H1 (cell line): ENCODE measurements at regions not wholly inside any gene's neighbourhood (a gene's known extent, or its start where the extent isn't known, plus 50 kb on each side); places are given as distances from the start of the nearest gene placed in this dataset.

Experiments
- CTCF ChIA-PET: fragments of 300-600 bp; sonication (Branson Sonifier 250); formaldehyde crosslinking; loops from one replicate; lab custom pipeline; 2021; ENCODE audit not compliant: partially characterized antibody; lab: Charles Lee
- POLR2A ChIA-PET: fragments of 300-600 bp; sonication (Branson Sonifier 250); formaldehyde crosslinking; loops from one replicate; lab custom pipeline; 2021; ENCODE audit warnings: inconsistent platforms; ENCODE audit not compliant: partially characterized antibody; lab: Charles Lee
- DNase-seq, 2 experiments: peaks; one replicate each; pipeline versions ENCODE4 v3.0.0 to v3.0.0-alpha.2; 2010 to 2022; ENCODE audit warnings: low spot score in 2 of 2, low read depth in 1 of 2, mixed read lengths in 1 of 2
- FAIRE-seq: peaks from 2 replicates; lab custom pipeline; 2011; peaks lifted over from hg19 to GRCh38; lab: Jason Lieb, UNC
- H2AFZ ChIP-seq: 2 replicates; pipeline ENCODE4 v1.8.1; 2012; ENCODE audit warnings: low read length, inconsistent platforms
- H2AK5ac ChIP-seq: 2 replicates; pipeline ENCODE4 v1.6.1; 2013; ENCODE audit warnings: low read depth, low read length
- H2BK120ac ChIP-seq: replicated peaks from 2 replicates; pipeline ENCODE3; 2013; ENCODE audit warnings: low read depth, low read length, inconsistent platforms
- H2BK12ac ChIP-seq: 2 replicates; pipeline ENCODE4 v1.6.1; 2013; ENCODE audit warnings: low read depth, low read length
- H2BK15ac ChIP-seq: 2 replicates; pipeline ENCODE4 v1.6.1; 2013; ENCODE audit warnings: low read length
- H2BK20ac ChIP-seq: 2 replicates; pipeline ENCODE4 v1.6.1; 2013; ENCODE audit warnings: low read length
- H2BK5ac ChIP-seq: 2 replicates; pipeline ENCODE4 v1.6.1; 2013; ENCODE audit warnings: low read depth, low read length
- H3K14ac ChIP-seq: 2 replicates; pipeline ENCODE4 v1.6.1; 2013; ENCODE audit warnings: inconsistent platforms; ENCODE audit not compliant: insufficient read length
- H3K18ac ChIP-seq: 2 replicates; pipeline ENCODE4 v1.6.1; 2013; ENCODE audit warnings: low read length; ENCODE audit errors: extremely low read depth
- H3K23ac ChIP-seq: 2 replicates; pipeline ENCODE4 v1.6.1; 2013; ENCODE audit warnings: inconsistent platforms; ENCODE audit not compliant: insufficient read length
- H3K23me2 ChIP-seq: 2 replicates; pipeline ENCODE4 v1.6.1; 2013; ENCODE audit warnings: low read depth, low read length
- H3K27ac ChIP-seq: 2 replicates; pipeline ENCODE4 v1.6.1; 2011; ENCODE audit warnings: low read depth, low read length, inconsistent platforms
- H3K27me3 ChIP-seq, 4 experiments: replicated peaks in 1 of 4; 1 replicate in 1 of 4; 2 replicates in 3 of 4; pipeline versions ENCODE4 v1.6.1 to v1.8.1; 2011 to 2013; ENCODE audit warnings: low read length in 3 of 4, mild to moderate bottlenecking in 3 of 4, inconsistent platforms in 2 of 4, mixed read lengths in 2 of 4, moderate library complexity in 1 of 4; ENCODE audit not compliant: control insufficient read depth in 3 of 4, insufficient read depth in 3 of 4; ENCODE audit errors: extremely low read depth in 1 of 4
- H3K36me3 ChIP-seq, 4 experiments: 2 replicates each; pipeline versions ENCODE4 v1.6.1 to v1.8.1; 2011 to 2013; ENCODE audit warnings: mild to moderate bottlenecking in 4 of 4, low read length in 3 of 4, moderate library complexity in 2 of 4, control low read depth in 1 of 4, inconsistent platforms in 1 of 4; ENCODE audit not compliant: insufficient read depth in 4 of 4, control insufficient read depth in 2 of 4
- H3K4ac ChIP-seq: replicated peaks from 2 replicates; pipeline ENCODE3; 2013; ENCODE audit warnings: low read length, low read depth, mixed read lengths, inconsistent platforms; ENCODE audit not compliant: insufficient read length
- H3K4me1 ChIP-seq, 4 experiments: replicated peaks in 1 of 4; 1 replicate in 1 of 4; 2 replicates in 3 of 4; pipeline versions ENCODE4 v1.6.1 to v1.8.1; 2011 to 2013; ENCODE audit warnings: low read length in 3 of 4, inconsistent platforms in 2 of 4, mixed read lengths in 1 of 4; ENCODE audit not compliant: insufficient read depth in 4 of 4, control insufficient read depth in 3 of 4
- H3K4me2 ChIP-seq, 2 experiments: 2 replicates each; pipeline versions ENCODE4 v1.6.1 to v1.8.1; 2011 to 2013; ENCODE audit warnings: low read depth in 2 of 2, low read length in 2 of 2, control low read depth in 1 of 2, inconsistent platforms in 1 of 2, mild to moderate bottlenecking in 1 of 2; ENCODE audit not compliant: insufficient read depth in 1 of 2
- H3K4me3 ChIP-seq, 4 experiments: fragments of 200-600, 300-600 bp in 1 of 4; sonication (generic), shearing (Covaris generic), sonication (Bioruptor Twin) in 1 of 4; 2 replicates each; pipeline versions ENCODE4 v1.5.1 to v1.8.1; 2011 to 2016; ENCODE audit warnings: low read length in 4 of 4, low read depth in 3 of 4, control low read depth in 2 of 4, inconsistent platforms in 2 of 4, mild to moderate bottlenecking in 2 of 4, mixed read lengths in 1 of 4, moderate library complexity in 1 of 4; ENCODE audit not compliant: insufficient read depth in 2 of 4; ENCODE audit errors: extremely low read depth in 1 of 4
- H3K56ac ChIP-seq: replicated peaks from 2 replicates; pipeline ENCODE3; 2013; ENCODE audit warnings: low read depth, mild to moderate bottlenecking, mixed read lengths, low read length, inconsistent platforms; ENCODE audit not compliant: insufficient read length
- H3K79me1 ChIP-seq: 2 replicates; pipeline ENCODE4 v1.6.1; 2013; ENCODE audit warnings: low read depth, low read length, control low read depth
- H3K79me2 ChIP-seq, 2 experiments: 2 replicates each; pipeline versions ENCODE4 v1.6.1 to v1.8.1; 2012 to 2013; ENCODE audit warnings: low read length in 2 of 2, mild to moderate bottlenecking in 2 of 2, inconsistent platforms in 1 of 2; ENCODE audit not compliant: insufficient read depth in 2 of 2, control insufficient read depth in 1 of 2
- H3K9ac ChIP-seq, 4 experiments: replicated peaks in 1 of 4; 1 replicate in 1 of 4; 2 replicates in 3 of 4; pipeline versions ENCODE4 v1.6.1 to v1.8.1; 2011 to 2013; ENCODE audit warnings: low read depth in 3 of 4, low read length in 3 of 4, control low read depth in 2 of 4, mild to moderate bottlenecking in 2 of 4, moderate library complexity in 2 of 4, inconsistent platforms in 1 of 4; ENCODE audit errors: extremely low read depth in 1 of 4
- H3K9me3 ChIP-seq, 2 experiments: 2 replicates each; pipeline versions ENCODE4 v1.6.1 to v1.8.1; 2012 to 2013; ENCODE audit warnings: mild to moderate bottlenecking in 2 of 2, moderate library complexity in 2 of 2, control low read depth in 1 of 2, inconsistent platforms in 1 of 2, low read depth in 1 of 2, low read length in 1 of 2, mixed read lengths in 1 of 2; ENCODE audit not compliant: insufficient read depth in 2 of 2
- H4K20me1 ChIP-seq, 2 experiments: replicated peaks in 1 of 2; 2 replicates each; pipeline versions ENCODE3 to v1.8.1; 2011 to 2013; ENCODE audit warnings: inconsistent platforms in 2 of 2, low read length in 2 of 2, mild to moderate bottlenecking in 1 of 2; ENCODE audit not compliant: insufficient read depth in 2 of 2, control insufficient read depth in 1 of 2
- H4K5ac ChIP-seq: 2 replicates; pipeline ENCODE4 v1.6.1; 2013; ENCODE audit warnings: low read length, low read depth, mixed read lengths, inconsistent platforms; ENCODE audit not compliant: insufficient read length
- H4K8ac ChIP-seq: 2 replicates; pipeline ENCODE4 v1.8.0; 2013; ENCODE audit warnings: mild to moderate bottlenecking, moderate library complexity, low read length, inconsistent platforms; ENCODE audit not compliant: insufficient read depth; ENCODE audit errors: extremely low read depth
- H4K91ac ChIP-seq: replicated peaks from 2 replicates; pipeline ENCODE3; 2013; ENCODE audit warnings: low read length, mixed read lengths, inconsistent platforms; ENCODE audit not compliant: insufficient read length
- EGR1 ChIP-seq: IDR thresholded peaks from 2 replicates; pipeline ENCODE4 v1.6.1; 2011; ENCODE audit warnings: low read depth, low read length, borderline replicate concordance
- FOSL1 ChIP-seq: IDR thresholded peaks from 2 replicates; pipeline ENCODE4 v1.6.1; 2011; ENCODE audit warnings: mild to moderate bottlenecking, low read depth, low read length, moderate library complexity; ENCODE audit not compliant: insufficient read depth
- JUN ChIP-seq: IDR thresholded peaks from 2 replicates; pipeline ENCODE4 v1.6.1; 2011; ENCODE audit warnings: low read depth, mild to moderate bottlenecking, improper control_type of control experiment, low read length
- KDM5A ChIP-seq: fragments of 200-600 bp; IDR thresholded peaks from 2 replicates; pipeline ENCODE4 v1.7.1; 2012; ENCODE audit warnings: mild to moderate bottlenecking, low read length, inconsistent platforms, mixed read lengths
- PHF8 ChIP-seq: fragments of 200-600 bp; sonication (generic); conservative IDR thresholded peaks from 2 replicates; pipeline ENCODE4 v1.7.1; 2012; ENCODE audit warnings: low read depth, mild to moderate bottlenecking, inconsistent platforms, low read length, moderate library complexity
- WGBS, 2 experiments: shearing (Covaris generic) in 1 of 2; methylation state at CpG; one replicate each; pipeline versions ENCODE4 v1.1.6 to v1.1.7; 2013 to 2015; ENCODE audit warnings: low lambda C conversion rate in 2 of 2, mixed read lengths in 2 of 2, inconsistent platforms in 1 of 2, low coverage in 1 of 2, missing lambda C conversion rate in 1 of 2; ENCODE audit not compliant: insufficient replicate concordance in 2 of 2, insufficient coverage in 1 of 2, insufficient read length in 1 of 2; ENCODE audit errors: extremely low coverage in 1 of 2, missing lambda C conversion rate in 1 of 2; 5-methylcytosine and 5-hydroxymethylcytosine counted together

GRCh38 chr7:110371709-110372108 is 719.2 kb upstream of the LRRN3 start:
- Histone ChIP-seq H4K8ac (no peak overlapping the region), H2AFZ (no peak overlapping the region), H2AK5ac (no peak overlapping the region), H4K20me1 (no peaks in the 10 kb centered on the region), H2BK20ac (no peak overlapping the region), H3K18ac (no peak overlapping the region), H3K79me2 (no peaks in the 10 kb centered on the region), H3K79me1 (no peaks in the 10 kb centered on the region), H3K27ac (no peak overlapping the region), H3K4me3 (no peak overlapping the region), H3K56ac (no peak overlapping the region), H3K4me1 (peaks cover 0 to 2% (median 0%) of the 10 kb centered on the region in 4 experiments; a peak in 2 of 7 replicates), H4K91ac (no peak overlapping the region), H2BK5ac (no peak overlapping the region), H3K4me2 (no peak overlapping the region), H3K9ac (no peak overlapping the region), H3K23ac (no peak overlapping the region), H2BK12ac (no peak overlapping the region), H3K4ac (no peak overlapping the region), H3K9me3 (no peaks in the 10 kb centered on the region), H2BK120ac (no peak overlapping the region), H3K27me3 (no peaks in the 10 kb centered on the region), H4K5ac (no peak overlapping the region), H3K36me3 (no peaks in the 10 kb centered on the region), H3K23me2 (no peaks in the 10 kb centered on the region), H3K14ac (no peak overlapping the region), H2BK15ac (no peak overlapping the region)
- DNase-seq (no peak), FAIRE-seq (no peak)
- ChIA-PET POLR2A (no interaction called here), CTCF (no interaction called here)
- 87% methylated on average over 3 of the region's 3 CpGs; no CpG with 5 or more reads in 1 of the 2 experiments for WGBS, 2 experiments
- TF ChIP-seq JUN (no peak), KDM5A (no peak), PHF8 (no peak), FOSL1 (no peak), EGR1 (no peak)
